KMS-11 (cell line): ENCODE measurements at regions not wholly inside any gene's neighbourhood (a gene's known extent, or its start where the extent isn't known, plus 50 kb on each side); places are given as distances from the start of the nearest gene placed in this dataset.

Source experiments
- H2AFZ ChIP-seq: fragments of 200-600 bp; sonication (generic); 2 replicates; pipeline ENCODE4 v1.6.1; 2016; ENCODE audit warnings: antibody characterized with exemption, mixed run types, low read depth
- H3K27ac ChIP-seq: fragments of 200-600 bp; sonication (generic); 2 replicates; pipeline ENCODE4 v1.6.1; 2016; ENCODE audit warnings: mild to moderate bottlenecking, mixed run types
- H3K27me3 ChIP-seq: fragments of 200-600 bp; sonication (generic); 2 replicates; pipeline ENCODE4 v1.6.1; 2017; ENCODE audit warnings: mild to moderate bottlenecking, low read depth, mixed run types, moderate library complexity; ENCODE audit not compliant: insufficient read depth
- H3K36me3 ChIP-seq: fragments of 200-600 bp; sonication (generic); 2 replicates; pipeline ENCODE4 v1.6.1; 2017; ENCODE audit warnings: mild to moderate bottlenecking, mixed run types; ENCODE audit not compliant: insufficient read depth
- H3K4me1 ChIP-seq: fragments of 200-600 bp; sonication (generic); 2 replicates; pipeline ENCODE4 v1.6.1; 2016; ENCODE audit warnings: mild to moderate bottlenecking, low read depth, mixed run types; ENCODE audit not compliant: poor library complexity, severe bottlenecking
- H3K4me2 ChIP-seq: fragments of 200-600 bp; sonication (generic); 2 replicates; pipeline ENCODE4 v1.7.0; 2016; ENCODE audit warnings: mild to moderate bottlenecking, mixed run types
- H3K4me3 ChIP-seq: fragments of 200-600 bp; sonication (generic); IDR thresholded peaks from 2 replicates; pipeline ENCODE4 v1.6.1; 2017; ENCODE audit warnings: low read depth, low read length, mixed read lengths; ENCODE audit not compliant: insufficient read depth
- H3K79me2 ChIP-seq: fragments of 200-600 bp; sonication (generic); 2 replicates; pipeline ENCODE4 v1.6.1; 2016; ENCODE audit warnings: low read depth, mixed run types; ENCODE audit not compliant: insufficient read depth
- H3K9ac ChIP-seq: fragments of 200-600 bp; sonication (generic); 2 replicates; pipeline ENCODE4 v1.6.1; 2016; ENCODE audit warnings: mild to moderate bottlenecking, mixed run types
- H4K20me1 ChIP-seq: fragments of 200-600 bp; sonication (generic); 2 replicates; pipeline ENCODE4 v1.6.1; 2016; ENCODE audit warnings: mild to moderate bottlenecking, mixed run types; ENCODE audit not compliant: insufficient read depth
- CTCF ChIP-seq: fragments of 200-600 bp; sonication (generic); conservative IDR thresholded peaks from 2 replicates; pipeline ENCODE4 v1.6.1; 2017; ENCODE audit warnings: low read depth, mild to moderate bottlenecking, antibody characterized with exemption, low read length, moderate library complexity, mixed read lengths

DNA sequence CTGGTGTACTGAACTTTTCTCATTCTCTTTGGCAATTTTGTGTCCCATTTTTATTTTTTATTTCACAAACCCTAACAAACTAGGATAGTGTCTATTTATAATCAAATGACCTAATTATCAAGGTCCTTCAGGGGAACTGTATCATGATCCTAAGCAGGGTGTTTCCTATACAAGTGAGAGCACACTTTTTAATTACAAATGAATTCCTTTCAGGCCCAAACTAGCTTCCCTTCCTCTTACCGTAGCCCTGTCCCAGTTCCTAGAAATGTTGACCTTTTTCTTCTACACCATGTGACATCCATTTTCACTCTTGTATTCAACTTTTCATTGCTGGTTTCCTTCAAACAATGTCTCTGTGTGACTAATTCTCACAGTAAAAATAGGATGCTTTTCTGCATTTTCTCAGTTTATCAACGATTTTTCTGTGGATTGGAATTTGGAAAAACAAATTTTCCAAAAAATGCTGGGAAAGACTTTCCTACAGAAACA is 411.4 kb downstream of the CCDC91 start:
- H3K4me1 ChIP-seq, result no peaks in the 10 kb centered on the region
- H3K79me2 ChIP-seq, result no peaks in the 10 kb centered on the region
- H3K4me2 ChIP-seq, result no peak overlapping the region
- H3K9ac ChIP-seq, result no peak overlapping the region
- H3K27ac ChIP-seq, result no peak overlapping the region
- no peak for TF ChIP-seq CTCF
- H2AFZ ChIP-seq, result no peak overlapping the region
- no peaks in the 10 kb centered on the region for H3K27me3 ChIP-seq
- H3K36me3 ChIP-seq, result no peaks in the 10 kb centered on the region
- H3K4me3 ChIP-seq, result no peak overlapping the region
- no peaks in the 10 kb centered on the region for H4K20me1 ChIP-seq

DNA sequence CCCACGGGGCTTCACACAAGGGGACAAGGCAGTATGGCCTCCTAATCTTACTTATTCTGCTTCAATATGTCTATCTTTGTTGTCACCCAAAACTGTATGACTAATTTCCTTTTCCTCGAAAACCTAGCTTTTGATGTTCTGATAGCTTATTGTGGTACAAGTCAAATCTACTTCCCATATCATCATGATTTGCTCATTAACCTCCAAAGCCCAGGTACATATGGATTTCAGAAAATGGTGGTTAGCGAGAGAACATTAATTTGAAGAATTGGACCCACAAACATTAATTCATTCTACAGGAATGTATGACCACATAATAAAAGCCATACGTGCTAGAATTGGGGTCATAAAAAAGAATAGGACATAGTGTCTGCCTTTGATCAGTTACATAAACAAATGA is 412.5 kb downstream of the CCDC91 start:
- Histone ChIP-seq H3K27me3 (no peaks in the 10 kb centered on the region), H3K9ac (no peak overlapping the region), H3K4me3 (no peak overlapping the region), H3K79me2 (no peaks in the 10 kb centered on the region), H2AFZ (no peak overlapping the region), H3K4me2 (no peak overlapping the region), H3K4me1 (no peaks in the 10 kb centered on the region), H3K27ac (no peak overlapping the region), H4K20me1 (no peaks in the 10 kb centered on the region), H3K36me3 (no peaks in the 10 kb centered on the region)
- TF ChIP-seq CTCF, result no peak

GRCh38 chr12:28603239-28603638 is 413.0 kb downstream of the CCDC91 start:
- H3K4me1 ChIP-seq, result no peaks in the 10 kb centered on the region
- no peak overlapping the region for H3K27ac ChIP-seq
- no peaks in the 10 kb centered on the region for H3K27me3 ChIP-seq
- H3K36me3 ChIP-seq, result no peaks in the 10 kb centered on the region
- no peak overlapping the region for H3K4me3 ChIP-seq
- H3K79me2 ChIP-seq, result no peaks in the 10 kb centered on the region
- H4K20me1 ChIP-seq, result no peaks in the 10 kb centered on the region
- no peak overlapping the region for H3K4me2 ChIP-seq
- TF ChIP-seq CTCF, result no peak
- no peak overlapping the region for H3K9ac ChIP-seq
- no peak overlapping the region for H2AFZ ChIP-seq

GRCh38 chr12:28603801-28604200 is 413.5 kb downstream of the CCDC91 start:
- Histone ChIP-seq H2AFZ (no peak overlapping the region), H4K20me1 (no peaks in the 10 kb centered on the region), H3K4me2 (no peak overlapping the region), H3K9ac (no peak overlapping the region), H3K4me1 (no peaks in the 10 kb centered on the region), H3K27ac (no peak overlapping the region), H3K36me3 (no peaks in the 10 kb centered on the region), H3K27me3 (no peaks in the 10 kb centered on the region), H3K79me2 (no peaks in the 10 kb centered on the region), H3K4me3 (no peak overlapping the region)
- no peak for TF ChIP-seq CTCF
